ENCODE measurements at regions not wholly inside any gene's neighbourhood (a gene's known extent, or its start where the extent isn't known, plus 50 kb on each side); places are given as distances from the start of the nearest gene placed in this dataset.

GRCh38 chr1:98188774-98189173 is 267.9 kb upstream of the DPYD start:
- Mint-ChIP-seq H3K27ac (no peak overlapping the region), H3K36me3 (no peaks in the 10 kb centered on the region), H3K27me3 (peaks cover 0 to 16% of the 10 kb centered on the region in 2 donors), H3K9me3 (no peaks in the 10 kb centered on the region), H3K4me3 (no peak overlapping the region), H3K4me1 (ENCODE audit: low read depth in 2 of 2) (no peaks in the 10 kb centered on the region)
- no peak for ATAC-seq
- DNase-seq (ENCODE audit: low spot score): no peak

GRCh38 chr1:98184856-98185255 is 264.0 kb upstream of the DPYD start:
- ATAC-seq (no peak), DNase-seq (ENCODE audit: low spot score) (no peak)
- H3K4me1 Mint-ChIP-seq (ENCODE audit: low read depth in 2 of 2): no peaks in the 10 kb centered on the region
- no peaks in the 10 kb centered on the region for H3K36me3 Mint-ChIP-seq
- H3K27ac Mint-ChIP-seq: no peak overlapping the region
- H3K27me3 Mint-ChIP-seq: peaks cover 0 to 14% of the 10 kb centered on the region in 2 donors
- no peak overlapping the region for H3K4me3 Mint-ChIP-seq
- no peaks in the 10 kb centered on the region for H3K9me3 Mint-ChIP-seq

GRCh38 chr1:98181036-98181764 is 260.4 kb upstream of the DPYD start:
- Mint-ChIP-seq H3K36me3 (no peaks in the 10 kb centered on the region), H3K27me3 (no peaks in the 10 kb centered on the region), H3K4me1 (ENCODE audit: low read depth in 2 of 2) (no peaks in the 10 kb centered on the region), H3K27ac (no peak overlapping the region), H3K4me3 (no peak overlapping the region), H3K9me3 (no peaks in the 10 kb centered on the region)
- DNase-seq (ENCODE audit: low spot score): no peak
- ATAC-seq: no peak

- no peaks in the 10 kb centered on the region for H3K9me3 Mint-ChIP-seq
- no peak overlapping the region for H3K4me3 Mint-ChIP-seq
These were observed 258.4 kb upstream of the DPYD start for GRCh38 chr1:98179151-98179773.

GRCh38 chr1:98177751-98178150 is 256.9 kb upstream of the DPYD start:
- H3K27me3 Mint-ChIP-seq: no peaks in the 10 kb centered on the region
- H3K9me3 Mint-ChIP-seq: no peaks in the 10 kb centered on the region
- no peaks in the 10 kb centered on the region for H3K4me1 Mint-ChIP-seq (ENCODE audit: low read depth in 2 of 2)
- H3K4me3 Mint-ChIP-seq: no peak overlapping the region
- no peak overlapping the region for H3K27ac Mint-ChIP-seq
- no peaks in the 10 kb centered on the region for H3K36me3 Mint-ChIP-seq
- ATAC-seq (no peak), DNase-seq (ENCODE audit: low spot score) (no peak)

More at GRCh38 chr1:98179151-98179773, 258.4 kb upstream of the DPYD start:
- ATAC-seq: no peak
- DNase-seq (ENCODE audit: low spot score): no peak
- H3K36me3 Mint-ChIP-seq: no peaks in the 10 kb centered on the region
- H3K27ac Mint-ChIP-seq: no peak overlapping the region
- H3K27me3 Mint-ChIP-seq: no peaks in the 10 kb centered on the region
- H3K4me1 Mint-ChIP-seq (ENCODE audit: low read depth in 2 of 2): no peaks in the 10 kb centered on the region

- DNase-seq (ENCODE audit: low spot score) (no peak), ATAC-seq (no peak)
- Mint-ChIP-seq H3K27me3 (no peaks in the 10 kb centered on the region), H3K4me3 (no peak overlapping the region), H3K4me1 (ENCODE audit: low read depth in 2 of 2) (no peaks in the 10 kb centered on the region), H3K9me3 (no peaks in the 10 kb centered on the region), H3K27ac (no peak overlapping the region), H3K36me3 (no peaks in the 10 kb centered on the region)
These were observed 256.1 kb upstream of the DPYD start for GRCh38 chr1:98176936-98177335.

- Mint-ChIP-seq H3K4me1 (ENCODE audit: low read depth in 2 of 2) (peaks cover 0 to 3% of the 10 kb centered on the region in 2 donors), H3K4me3 (no peak overlapping the region), H3K36me3 (no peaks in the 10 kb centered on the region), H3K27ac (no peak overlapping the region), H3K9me3 (no peaks in the 10 kb centered on the region), H3K27me3 (no peaks in the 10 kb centered on the region)
- no peak for DNase-seq (ENCODE audit: low spot score)
- no peak for ATAC-seq
These were observed 255.6 kb upstream of the DPYD start for GRCh38 chr1:98176414-98176813.

GRCh38 chr1:98172578-98172977 is 251.7 kb upstream of the DPYD start:
- H3K27ac Mint-ChIP-seq: no peak overlapping the region
- H3K9me3 Mint-ChIP-seq: no peaks in the 10 kb centered on the region
- peaks cover 0 to 4% of the 10 kb centered on the region in 2 donors for H3K4me1 Mint-ChIP-seq (ENCODE audit: low read depth in 2 of 2)
- H3K4me3 Mint-ChIP-seq: no peak overlapping the region
- no peak for ATAC-seq
- peaks cover 0 to 4% of the 10 kb centered on the region in 2 donors for H3K27me3 Mint-ChIP-seq
- H3K36me3 Mint-ChIP-seq: no peaks in the 10 kb centered on the region
- DNase-seq (ENCODE audit: low spot score): no peak

GRCh38 chr1:98172022-98172421 is 251.2 kb upstream of the DPYD start:
- DNase-seq (ENCODE audit: low spot score) (no peak), ATAC-seq (no peak)
- H3K4me1 Mint-ChIP-seq (ENCODE audit: low read depth in 2 of 2): peaks cover 0 to 4% of the 10 kb centered on the region in 2 donors
- no peaks in the 10 kb centered on the region for H3K36me3 Mint-ChIP-seq
- H3K4me3 Mint-ChIP-seq: no peak overlapping the region
- no peak overlapping the region for H3K27ac Mint-ChIP-seq
- peaks cover 0 to 4% of the 10 kb centered on the region in 2 donors for H3K27me3 Mint-ChIP-seq
- no peaks in the 10 kb centered on the region for H3K9me3 Mint-ChIP-seq

GRCh38 chr1:98164509-98164908 is 243.7 kb upstream of the DPYD start:
- no peak overlapping the region for H3K4me3 Mint-ChIP-seq

GRCh38 chr1:98157524-98158313 is 236.9 kb upstream of the DPYD start:
- no peaks in the 10 kb centered on the region for H3K4me1 Mint-ChIP-seq (ENCODE audit: low read depth in 2 of 2)
- no peak overlapping the region for H3K4me3 Mint-ChIP-seq
- peaks cover 4% of the 10 kb centered on the region for H3K9me3 Mint-ChIP-seq
- H3K27ac Mint-ChIP-seq: no peak overlapping the region
- DNase-seq (ENCODE audit: low spot score): no peak
- no peak for ATAC-seq
- peaks cover 0 to 2% of the 10 kb centered on the region in 2 donors for H3K27me3 Mint-ChIP-seq
- H3K36me3 Mint-ChIP-seq: no peaks in the 10 kb centered on the region

More at GRCh38 chr1:98164509-98164908, 243.7 kb upstream of the DPYD start:
- H3K27ac Mint-ChIP-seq: no peak overlapping the region
- DNase-seq (ENCODE audit: low spot score) (no peak), ATAC-seq (no peak)
- peaks cover 0 to 3% of the 10 kb centered on the region in 2 donors for H3K27me3 Mint-ChIP-seq
- H3K36me3 Mint-ChIP-seq: no peaks in the 10 kb centered on the region
- no peaks in the 10 kb centered on the region for H3K9me3 Mint-ChIP-seq
- peaks cover 0 to 3% of the 10 kb centered on the region in 2 donors for H3K4me1 Mint-ChIP-seq (ENCODE audit: low read depth in 2 of 2)

- Mint-ChIP-seq H3K4me1 (ENCODE audit: low read depth in 2 of 2) (no peaks in the 10 kb centered on the region), H3K36me3 (peaks cover 11% of the 10 kb centered on the region), H3K27ac (no peak overlapping the region), H3K4me3 (no peak overlapping the region), H3K27me3 (peaks cover 0 to 2% of the 10 kb centered on the region in 2 donors), H3K9me3 (peaks cover 5% of the 10 kb centered on the region)
- DNase-seq (ENCODE audit: low spot score) (no peak), ATAC-seq (no peak)
These were observed 226.4 kb upstream of the DPYD start for GRCh38 chr1:98147280-98147679.

GRCh38 chr1:98145655-98146054 is 224.8 kb upstream of the DPYD start:
- peaks cover 6% of the 10 kb centered on the region for H3K36me3 Mint-ChIP-seq
- no peak overlapping the region for H3K27ac Mint-ChIP-seq
- H3K27me3 Mint-ChIP-seq: peaks cover 6 to 8% of the 10 kb centered on the region in 2 donors
- no peak overlapping the region for H3K4me3 Mint-ChIP-seq
- no peak for ATAC-seq
- peaks cover 5% of the 10 kb centered on the region for H3K9me3 Mint-ChIP-seq
- no peaks in the 10 kb centered on the region for H3K4me1 Mint-ChIP-seq (ENCODE audit: low read depth in 2 of 2)
- DNase-seq (ENCODE audit: low spot score): no peak

GRCh38 chr1:98143403-98143802 is 222.6 kb upstream of the DPYD start:
- Mint-ChIP-seq H3K27ac (no peak overlapping the region), H3K4me3 (no peak overlapping the region), H3K4me1 (ENCODE audit: low read depth in 2 of 2) (no peaks in the 10 kb centered on the region), H3K27me3 (peaks cover 6 to 10% of the 10 kb centered on the region in 2 donors), H3K9me3 (peaks cover 5% of the 10 kb centered on the region), H3K36me3 (peaks cover 6% of the 10 kb centered on the region)
- ATAC-seq (no peak), DNase-seq (ENCODE audit: low spot score) (no peak)
